ENCODE measurements at regions not wholly inside any gene's neighbourhood (a gene's known extent, or its start where the extent isn't known, plus 50 kb on each side); places are given as distances from the start of the nearest gene placed in this dataset.

DNA sequence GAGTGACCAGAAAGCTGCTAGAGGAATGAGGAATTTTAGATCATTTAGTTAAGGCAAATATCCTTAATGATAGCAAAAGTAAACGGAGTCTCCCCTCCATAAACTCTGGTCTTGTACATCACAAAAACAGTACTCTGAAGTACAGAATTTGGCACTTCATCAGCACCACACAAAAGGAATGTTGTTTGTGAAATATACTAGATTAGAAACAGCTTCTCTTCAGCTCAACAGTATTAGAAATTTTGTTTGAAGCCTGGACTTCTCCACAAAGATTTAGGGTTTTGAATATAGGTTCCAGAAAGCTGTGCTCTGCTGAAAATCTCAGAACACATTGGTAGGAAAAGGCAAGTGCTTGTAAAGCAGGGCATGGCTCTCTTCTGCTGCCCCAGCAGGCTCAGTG, 135.1 kb upstream of the PTGFR start:
- TF ChIP-seq POLR2AphosphoS5 (IDR thresholded peaks at IDR 0.05) (no peak), POLR2A (IDR thresholded peaks at IDR 0.05) (no peak), EP300 (IDR thresholded peaks at IDR 0.05) (no peak)
- TF ChIP-seq, protein P1, sequence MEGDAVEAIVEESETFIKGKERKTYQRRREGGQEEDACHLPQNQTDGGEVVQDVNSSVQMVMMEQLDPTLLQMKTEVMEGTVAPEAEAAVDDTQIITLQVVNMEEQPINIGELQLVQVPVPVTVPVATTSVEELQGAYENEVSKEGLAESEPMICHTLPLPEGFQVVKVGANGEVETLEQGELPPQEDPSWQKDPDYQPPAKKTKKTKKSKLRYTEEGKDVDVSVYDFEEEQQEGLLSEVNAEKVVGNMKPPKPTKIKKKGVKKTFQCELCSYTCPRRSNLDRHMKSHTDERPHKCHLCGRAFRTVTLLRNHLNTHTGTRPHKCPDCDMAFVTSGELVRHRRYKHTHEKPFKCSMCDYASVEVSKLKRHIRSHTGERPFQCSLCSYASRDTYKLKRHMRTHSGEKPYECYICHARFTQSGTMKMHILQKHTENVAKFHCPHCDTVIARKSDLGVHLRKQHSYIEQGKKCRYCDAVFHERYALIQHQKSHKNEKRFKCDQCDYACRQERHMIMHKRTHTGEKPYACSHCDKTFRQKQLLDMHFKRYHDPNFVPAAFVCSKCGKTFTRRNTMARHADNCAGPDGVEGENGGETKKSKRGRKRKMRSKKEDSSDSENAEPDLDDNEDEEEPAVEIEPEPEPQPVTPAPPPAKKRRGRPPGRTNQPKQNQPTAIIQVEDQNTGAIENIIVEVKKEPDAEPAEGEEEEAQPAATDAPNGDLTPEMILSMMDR (IDR thresholded peaks at IDR 0.05): no peak
- intact Hi-C loops (cut with DNase I; ENCODE audit: low total_unique reads): no loop called here
- Histone ChIP-seq H3K4me1 (peaks cover 0 to 7% (median under 1%) of the 10 kb centered on the region in 4 donors), H3K36me3 (no peaks in the 10 kb centered on the region), H3K9me3 (no peaks in the 10 kb centered on the region), H3K27ac (no peak overlapping the region), H3K4me3 (no peak overlapping the region), H3K27me3 (no peaks in the 10 kb centered on the region)
- DNase-seq: no peak
- WGBS, 5 donors: 13 to 37% (median 29%) methylated on average over 1 of the region's 1 CpG

DNA sequence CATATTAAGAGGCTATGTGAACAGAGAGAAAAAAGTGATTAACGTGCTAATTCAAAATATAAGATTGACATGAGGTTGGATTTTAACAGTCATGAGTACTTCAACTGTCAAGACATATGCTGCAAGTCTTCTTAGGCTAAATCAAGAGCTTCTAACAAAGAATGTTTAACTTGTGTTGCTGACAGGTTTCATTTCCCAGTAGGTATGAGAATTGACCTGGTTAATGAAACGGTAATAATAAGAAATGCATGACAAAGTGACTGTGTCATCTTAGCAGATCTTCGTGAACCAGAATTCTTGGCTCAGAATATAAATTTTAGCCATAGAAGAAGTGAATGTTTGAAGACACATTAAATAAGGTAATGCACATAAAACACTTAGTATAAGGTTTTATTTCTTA, 132.6 kb upstream of the PTGFR start:
- Histone ChIP-seq H3K4me1 (peaks cover 0 to 14% (median 2%) of the 10 kb centered on the region in 4 donors), H3K27ac (no peak overlapping the region), H3K9me3 (no peaks in the 10 kb centered on the region), H3K4me3 (no peak overlapping the region), H3K27me3 (no peaks in the 10 kb centered on the region), H3K36me3 (no peaks in the 10 kb centered on the region)
- no peak for DNase-seq
- intact Hi-C loops (cut with DNase I; ENCODE audit: low total_unique reads): no loop called here
- WGBS, 5 donors: 90 to 93% (median 92%) methylated on average over 3 of the region's 3 CpGs
- TF ChIP-seq POLR2AphosphoS5 (IDR thresholded peaks at IDR 0.05) (no peak), POLR2A (IDR thresholded peaks at IDR 0.05) (no peak), EP300 (IDR thresholded peaks at IDR 0.05) (no peak)
- TF ChIP-seq, protein P1 (IDR thresholded peaks at IDR 0.05): no peak

DNA sequence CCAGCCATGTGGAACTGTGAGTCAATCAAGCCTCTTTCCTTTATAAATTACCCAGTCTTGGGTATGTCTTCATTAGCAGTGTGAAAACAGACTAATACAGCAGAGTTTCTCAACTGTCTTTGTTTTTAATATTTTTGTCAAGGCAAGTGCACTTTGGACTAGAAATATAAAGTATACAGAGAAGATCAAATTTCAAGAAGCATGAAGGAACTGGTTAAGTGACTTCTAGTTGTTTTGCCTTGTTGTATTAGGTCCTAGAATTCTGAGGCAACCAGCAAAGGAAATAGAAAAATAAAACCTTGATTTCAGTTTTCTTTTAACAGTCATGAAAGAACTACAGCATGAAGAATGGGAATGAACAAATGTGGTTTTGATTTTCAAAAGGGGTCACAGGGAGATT, 131.1 kb upstream of the PTGFR start:
- Histone ChIP-seq H3K4me3 (no peak overlapping the region), H3K9me3 (no peaks in the 10 kb centered on the region), H3K4me1 (peaks cover 0 to 14% (median 2%) of the 10 kb centered on the region in 4 donors), H3K36me3 (no peaks in the 10 kb centered on the region), H3K27me3 (no peaks in the 10 kb centered on the region), H3K27ac (no peak overlapping the region)
- TF ChIP-seq POLR2AphosphoS5 (IDR thresholded peaks at IDR 0.05): no peak
- TF ChIP-seq, protein P1 (IDR thresholded peaks at IDR 0.05): no peak
- TF ChIP-seq POLR2A (IDR thresholded peaks at IDR 0.05): no peak
- no peak for TF ChIP-seq EP300 (IDR thresholded peaks at IDR 0.05)
- DNase-seq: peak in 1 of 2 donors; percentile 21
- intact Hi-C loops (cut with DNase I; ENCODE audit: low total_unique reads): no loop called here

DNA sequence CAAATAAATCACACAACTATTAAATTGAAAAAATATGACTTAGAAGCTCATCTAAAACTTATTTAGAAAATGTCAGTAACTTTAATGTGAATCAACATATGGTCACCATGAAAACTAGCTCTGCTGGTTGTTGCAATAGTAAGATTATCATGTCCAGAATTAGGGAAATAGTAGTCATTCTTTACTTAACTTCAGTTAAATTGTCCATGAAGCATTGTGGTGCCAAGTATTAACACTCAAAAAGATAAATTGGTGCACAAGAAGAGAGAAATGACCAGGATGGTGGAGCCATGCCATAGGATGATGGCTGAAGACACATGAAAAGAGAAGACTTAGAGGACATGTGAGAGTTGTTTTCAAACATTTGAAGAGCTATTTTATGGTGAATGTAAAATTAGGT, 130.2 kb upstream of the PTGFR start:
- no peaks in the 10 kb centered on the region for H3K9me3 ChIP-seq
- no peak overlapping the region for H3K4me3 ChIP-seq
- no peak for TF ChIP-seq POLR2AphosphoS5 (IDR thresholded peaks at IDR 0.05)
- TF ChIP-seq, protein P1 (IDR thresholded peaks at IDR 0.05): no peak
- no peak for TF ChIP-seq EP300 (IDR thresholded peaks at IDR 0.05)
- no peak for TF ChIP-seq POLR2A (IDR thresholded peaks at IDR 0.05)
- no peak overlapping the region for H3K27ac ChIP-seq
- peaks cover 0 to 11% (median 2%) of the 10 kb centered on the region in 4 donors for H3K4me1 ChIP-seq
- intact Hi-C loops (cut with DNase I; ENCODE audit: low total_unique reads): no loop called here
- no peaks in the 10 kb centered on the region for H3K36me3 ChIP-seq
- no peak for DNase-seq
- no peaks in the 10 kb centered on the region for H3K27me3 ChIP-seq
